Frontal cortex (tissue), 3 donors: ENCODE measurements at regions not wholly inside any gene's neighbourhood (a gene's known extent, or its start where the extent isn't known, plus 50 kb on each side); places are given as distances from the start of the nearest gene placed in this dataset.
A peak's percentile ranks its signal among the peaks of the same experiment; 100 is the strongest.

ENCODE experiments used
- DNase-seq, 2 donors: peaks; one replicate each; pipeline ENCODE4 v3.0.0; 2012; ENCODE audit warnings: low spot score in 2 of 2
- FAIRE-seq: peaks from 2 replicates; lab custom pipeline; 2012; peaks lifted over from hg19 to GRCh38; lab: Jason Lieb, UNC
- donor health status: control.
- donor health status: control.
- donor health status: control.

DNA sequence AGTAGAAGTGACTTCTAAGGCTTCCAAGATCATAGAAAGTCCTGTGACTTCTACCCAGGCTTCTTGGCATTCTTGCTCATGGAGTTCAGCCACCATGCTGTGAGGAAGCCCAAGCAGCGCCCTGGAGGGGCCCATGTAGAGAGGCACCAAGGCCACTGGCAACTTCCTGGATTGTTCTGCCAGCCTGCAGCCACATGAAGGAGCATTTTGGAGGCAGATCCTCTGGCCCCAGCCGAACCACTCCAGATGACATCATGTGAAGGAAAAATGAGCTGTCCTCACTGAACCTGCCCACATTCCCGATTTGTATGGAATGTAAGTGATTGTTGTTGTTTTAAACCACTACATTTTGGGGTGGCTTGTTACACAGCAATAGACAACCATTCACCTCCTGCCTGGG, 51.5 kb upstream of the MNX1 start:
- FAIRE-seq = no peak
- DNase-seq = no peak

DNA sequence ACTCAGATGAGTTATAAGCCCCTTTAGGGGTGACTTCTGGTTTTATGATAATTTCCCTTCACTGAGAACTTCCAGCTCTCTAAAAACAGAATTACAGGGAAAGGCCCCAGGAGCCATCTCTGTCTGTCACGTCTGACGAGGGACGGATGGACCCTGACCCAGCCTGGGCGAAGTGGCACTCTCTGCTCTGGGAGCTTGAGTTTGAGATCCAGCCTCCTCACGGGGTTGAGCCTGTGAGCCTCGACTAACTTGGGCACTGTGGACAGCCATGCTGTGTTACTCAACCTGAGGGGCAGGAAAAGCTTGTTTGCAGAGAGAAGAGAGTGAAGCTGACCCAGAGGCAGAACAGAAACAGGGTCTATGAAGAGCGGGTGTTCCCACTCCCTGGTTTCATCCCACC, 54.6 kb upstream of the MNX1 start:
- DNase-seq = no peak
- no peak for FAIRE-seq

DNA sequence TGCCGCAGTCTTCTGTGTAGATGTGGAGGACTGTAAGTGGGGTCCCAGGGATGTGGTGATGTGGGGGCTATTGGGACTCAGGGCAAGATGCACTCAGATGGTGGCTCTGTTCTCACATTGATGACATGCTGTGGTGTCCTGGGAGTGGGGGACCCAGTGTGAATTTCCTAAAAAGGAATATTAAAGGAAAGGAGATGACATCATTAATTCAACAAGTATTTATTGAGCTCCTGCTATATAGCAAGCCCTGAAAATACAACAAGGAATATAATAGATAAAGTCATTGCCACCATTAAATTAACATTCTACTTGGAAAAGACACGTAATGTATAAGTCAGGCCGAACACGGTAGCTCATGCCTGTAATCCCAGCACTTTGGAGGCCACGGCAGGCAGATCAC, 61.9 kb upstream of the MNX1 start:
- DNase-seq = no peak
- FAIRE-seq = no peak

DNA sequence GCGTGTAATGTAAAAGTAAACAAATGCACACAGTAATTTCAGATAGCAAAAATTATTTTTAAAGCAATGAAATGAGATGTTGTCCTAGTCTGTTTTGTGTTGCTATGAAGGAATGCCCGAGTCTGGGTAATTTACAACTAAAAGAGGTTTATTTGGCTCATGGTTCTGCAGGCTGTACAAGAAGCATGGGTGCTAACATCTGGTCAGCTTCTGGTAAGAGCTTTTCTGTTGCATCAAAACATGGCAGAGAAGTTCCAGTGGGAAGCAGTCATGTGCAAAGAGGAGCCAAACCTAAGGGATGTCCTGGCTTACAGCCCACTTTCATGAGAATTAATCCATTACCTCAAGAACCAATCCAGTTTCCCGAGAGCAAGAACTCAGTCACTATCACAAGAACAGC, 62.9 kb upstream of the MNX1 start:
- DNase-seq = no peak
- FAIRE-seq = no peak

DNA sequence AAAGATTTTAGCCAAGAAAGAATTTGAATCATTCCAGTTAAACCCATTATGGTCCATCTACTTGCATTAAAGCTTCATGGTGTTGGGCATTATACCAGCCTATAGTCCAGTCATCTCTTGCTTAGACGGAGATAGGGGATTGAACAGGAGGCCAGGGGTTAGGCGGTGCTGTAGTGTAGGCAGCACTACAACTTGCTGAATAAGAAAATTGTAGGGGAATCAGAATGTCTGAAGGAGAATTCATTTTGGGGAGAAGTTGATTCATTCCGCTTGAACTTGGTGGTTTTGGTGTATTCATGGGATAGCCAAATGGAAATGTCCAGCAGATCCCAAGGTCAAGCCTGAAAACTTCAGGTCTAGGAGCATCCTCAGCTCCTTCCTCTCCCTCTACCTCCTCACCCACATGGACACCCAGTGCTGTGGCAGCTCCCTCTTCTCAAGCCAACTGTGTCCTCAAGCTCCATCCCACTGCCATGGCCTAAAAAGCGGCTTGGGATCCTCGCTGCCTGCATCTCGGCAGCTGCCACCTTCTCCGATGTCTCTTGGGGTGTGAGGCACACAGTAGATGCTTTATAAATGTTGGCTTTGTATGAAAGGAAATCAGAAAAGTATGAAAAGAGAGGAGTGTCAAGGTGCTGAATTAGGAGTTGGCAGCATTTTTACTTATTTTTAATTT, 63.6 kb upstream of the MNX1 start:
- FAIRE-seq (no peak), DNase-seq (no peak)

DNA sequence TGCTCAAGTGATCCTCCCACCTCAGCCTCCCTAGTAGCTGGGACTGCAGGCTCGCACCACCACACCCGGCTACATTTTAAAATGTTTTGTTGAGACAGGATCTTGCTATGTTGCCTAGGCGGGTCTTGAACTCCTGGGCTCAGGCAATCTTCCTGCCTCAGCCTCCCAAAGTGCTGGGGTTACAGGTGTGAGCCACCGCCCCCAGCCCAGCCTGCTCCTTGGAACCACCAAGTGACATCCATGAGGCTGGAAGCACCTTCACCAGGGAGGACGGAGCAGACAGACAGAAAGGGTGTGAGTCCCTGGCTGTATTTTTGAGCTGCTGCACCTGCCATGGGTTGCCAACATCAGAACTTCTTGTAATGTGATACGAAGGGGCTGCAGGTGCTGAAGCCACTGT, 62.3 kb upstream of the UBE3C start:
- FAIRE-seq (no peak), DNase-seq (no peak)

DNA sequence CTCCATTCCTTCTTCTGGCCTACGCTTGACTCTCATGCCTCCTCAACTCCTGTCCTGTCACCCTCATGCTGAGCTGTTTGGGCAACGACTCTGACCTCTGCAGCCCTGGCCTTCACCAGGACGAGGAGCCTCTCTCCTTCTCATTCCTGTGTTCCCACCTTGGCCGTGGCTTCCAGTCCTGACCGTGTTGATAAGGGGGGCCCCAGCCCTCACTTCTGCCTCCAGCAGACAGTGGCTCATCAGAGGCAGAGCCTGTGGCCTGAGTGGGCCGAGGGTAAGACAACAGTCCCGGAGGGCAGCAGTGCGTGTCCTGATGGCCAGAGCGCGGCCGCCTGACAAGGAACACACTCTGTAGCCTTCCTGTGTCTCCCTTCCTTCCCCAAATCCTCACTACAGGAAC, 61.7 kb upstream of the UBE3C start:
- no peak for FAIRE-seq
- no peak for DNase-seq

DNA sequence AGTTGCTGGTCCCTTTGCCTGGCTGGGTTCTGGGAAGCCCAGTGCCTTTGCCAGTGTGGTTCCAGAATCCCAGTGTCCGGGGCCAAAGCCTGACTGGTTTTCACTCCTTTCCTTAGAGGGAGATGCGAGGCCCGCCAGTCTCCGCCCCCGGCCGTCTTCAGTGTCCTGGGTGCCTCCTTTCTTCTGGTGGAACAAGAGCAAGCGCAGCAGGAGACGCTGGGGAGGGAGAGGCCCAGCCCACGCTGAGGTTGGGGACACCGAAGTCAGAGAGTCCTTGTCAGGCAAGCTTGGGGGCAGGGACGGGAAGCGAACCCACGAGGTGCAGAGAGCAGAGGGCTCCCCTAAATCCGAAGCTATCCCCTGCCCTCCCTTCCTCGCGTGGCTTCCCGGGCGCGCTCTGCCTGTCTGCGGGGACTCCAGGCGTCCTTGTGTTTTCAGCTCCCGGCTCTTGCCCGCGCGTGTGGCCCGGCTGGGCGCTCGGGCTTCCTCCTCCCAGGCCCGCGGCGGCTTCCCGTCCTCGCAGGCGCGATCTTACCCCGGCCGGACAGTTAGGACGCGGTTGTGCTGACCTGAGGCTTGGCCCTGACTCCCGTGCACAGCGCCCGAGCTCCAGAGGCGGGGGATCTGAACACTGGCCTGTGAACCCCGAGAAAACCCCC, 60.6 kb upstream of the UBE3C start:
- FAIRE-seq = no peak
- peak in 1 of 2 donors; percentile 16 for DNase-seq

DNA sequence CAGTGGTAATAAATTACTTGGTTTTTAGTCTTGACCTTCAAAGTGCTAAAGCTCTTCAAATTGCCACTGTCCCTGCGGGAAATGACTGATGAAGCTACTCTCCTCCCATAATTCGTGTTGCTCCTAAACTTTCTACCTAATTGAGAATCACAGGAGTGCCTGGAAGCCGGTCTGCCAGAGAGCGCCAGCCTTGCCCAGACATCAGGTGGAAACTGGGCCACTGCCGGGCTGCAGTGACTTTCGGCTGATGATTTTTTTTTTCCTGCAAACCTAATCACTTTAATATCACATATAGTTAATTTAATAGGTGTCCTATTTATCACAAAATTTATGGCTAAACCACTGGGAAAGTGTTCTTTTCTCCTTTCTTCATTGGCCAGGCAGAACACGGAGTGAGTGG, 59.6 kb upstream of the UBE3C start:
- DNase-seq = no peak
- no peak for FAIRE-seq

DNA sequence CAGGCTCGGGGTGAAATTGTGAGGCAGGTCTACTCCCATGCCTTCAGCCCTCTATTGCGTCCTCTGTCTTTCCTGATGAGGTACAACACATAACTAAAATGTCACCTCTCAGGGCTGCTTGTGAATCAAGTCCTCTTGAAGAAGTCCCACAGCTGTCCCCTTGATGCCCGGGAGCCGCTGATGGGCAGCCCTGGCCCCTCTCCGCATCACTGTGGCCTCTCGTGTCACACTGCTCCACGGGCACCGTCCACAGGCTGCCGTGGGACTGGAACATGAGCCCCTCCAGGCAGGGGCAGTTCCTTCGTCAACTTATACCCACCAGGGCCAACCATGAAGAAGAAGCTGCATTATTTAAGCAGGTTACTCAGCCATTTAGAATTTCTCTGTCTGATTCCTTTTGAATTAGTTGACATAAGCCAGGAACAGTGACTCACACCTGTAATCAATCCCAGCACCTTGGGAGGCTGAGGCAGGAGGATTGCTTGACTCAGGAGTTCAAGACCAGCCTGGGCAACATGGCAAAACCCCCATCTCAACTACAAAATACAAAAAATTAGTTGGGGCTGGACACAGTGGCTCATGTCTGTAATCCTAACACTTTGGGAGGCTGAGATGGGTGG, 58.5 kb upstream of the UBE3C start:
- DNase-seq = no peak
- no peak for FAIRE-seq

DNA sequence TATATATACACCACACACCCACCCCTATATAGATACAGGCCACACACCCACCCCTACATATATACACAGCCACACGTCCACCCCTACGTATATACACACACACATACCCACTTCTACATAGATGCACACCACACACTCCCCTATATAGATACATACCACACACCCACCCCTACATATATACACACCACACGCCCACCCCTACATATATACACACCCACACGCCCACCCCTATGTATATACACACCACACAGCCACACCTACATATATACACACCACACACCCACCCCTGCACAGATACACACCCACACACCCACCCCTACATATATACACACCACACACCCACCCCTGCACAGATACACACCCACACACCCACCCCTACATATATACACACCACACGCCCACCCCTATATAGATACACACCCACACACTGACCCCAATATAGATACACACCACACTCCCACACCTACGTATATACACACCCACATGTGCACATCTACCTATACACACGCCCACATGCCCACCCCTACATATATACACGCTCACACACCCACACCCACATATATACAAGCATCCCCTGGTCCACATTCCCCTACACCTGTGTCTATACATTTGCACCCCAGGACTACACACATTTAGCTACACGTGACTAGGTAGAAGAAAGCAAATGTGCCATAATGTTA, 52.1 kb upstream of the UBE3C start:
- DNase-seq = no peak
- FAIRE-seq = no peak

DNA sequence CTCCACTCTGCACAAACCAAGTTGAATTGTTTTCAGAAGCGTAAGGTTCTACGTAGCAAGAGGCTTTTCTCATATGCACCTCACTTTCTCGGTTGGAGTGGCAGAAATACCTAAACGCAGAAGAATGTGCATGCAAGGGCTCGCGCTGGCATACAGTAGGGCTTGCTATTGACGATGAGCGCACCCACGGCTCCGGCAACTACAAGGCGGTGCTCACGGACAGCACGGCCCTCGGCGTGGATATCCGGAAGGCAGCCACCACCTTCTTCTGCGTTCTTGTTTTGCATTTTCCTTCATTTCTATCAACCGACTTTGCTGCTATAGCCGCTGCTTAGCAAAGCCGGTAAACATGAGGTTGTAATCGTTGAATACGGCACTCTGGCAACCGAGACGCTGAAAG, 51.1 kb upstream of the UBE3C start:
- DNase-seq (no peak), FAIRE-seq (no peak)

DNA sequence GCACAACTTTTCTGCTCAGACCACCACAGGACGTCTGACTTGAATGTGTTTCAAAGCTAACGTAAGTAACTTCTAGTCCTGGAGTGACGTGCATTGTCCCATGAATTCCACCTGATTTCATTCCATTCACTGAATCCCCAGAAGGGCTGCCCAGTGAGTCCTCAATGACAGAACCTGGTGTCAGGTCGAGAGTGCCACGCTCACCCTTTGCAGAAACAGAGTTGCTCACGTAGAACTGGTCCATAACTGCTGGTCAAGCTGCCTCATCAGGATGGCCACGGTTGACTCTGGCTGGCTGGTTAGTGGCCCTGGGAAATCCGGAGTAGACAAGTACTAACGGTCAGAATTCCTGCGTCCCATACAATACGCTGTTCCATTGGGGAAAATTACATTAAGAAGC, 50.6 kb upstream of the UBE3C start:
- FAIRE-seq (no peak), DNase-seq (no peak)
